HG03558 (cell line): ENCODE measurements at regions not wholly inside any gene's neighbourhood (a gene's known extent, or its start where the extent isn't known, plus 50 kb on each side); places are given as distances from the start of the nearest gene placed in this dataset.
"Not testable (repeated sequence)": the region's sequence is repeated elsewhere in the genome, so short reads cannot be mapped to it uniquely, and the experiment has no call there.

Experiments used
- ATAC-seq: cut with Tn5 transposase; IDR thresholded peaks from one replicate; pipeline ENCODE4 v1.9.1; 2021; ENCODE audit warnings: moderate number of reproducible peaks; ENCODE audit not compliant: unreplicated experiment; ENCODE audit errors: extremely low read depth

GRCh38 chr2:3039188-3040065 lies 338.2 kb downstream of the EIPR1 start:
- no peak for ATAC-seq

GRCh38 chr2:3038636-3039035 lies 339.0 kb downstream of the EIPR1 start:
- no peak for ATAC-seq

GRCh38 chr2:3037196-3038194 lies 340.1 kb downstream of the EIPR1 start:
- ATAC-seq: no peak

- no peak for ATAC-seq
These were observed 341.0 kb downstream of the EIPR1 start for GRCh38 chr2:3036432-3037125.

GRCh38 chr2:3035385-3036050 lies 342.1 kb downstream of the EIPR1 start:
- no peak for ATAC-seq

GRCh38 chr2:3034856-3035255 lies 342.8 kb downstream of the EIPR1 start:
- no peak for ATAC-seq

GRCh38 chr2:3034396-3034795 lies 343.2 kb downstream of the EIPR1 start:
- no peak for ATAC-seq

- no peak for ATAC-seq
These were observed 344.3 kb downstream of the EIPR1 start for GRCh38 chr2:3033315-3033714.

GRCh38 chr2:3030791-3031190 lies 346.8 kb downstream of the EIPR1 start:
- not testable (repeated sequence) for ATAC-seq

GRCh38 chr2:3025984-3026383 lies 351.6 kb downstream of the EIPR1 start:
- no peak for ATAC-seq

GRCh38 chr2:3025261-3025660 lies 352.4 kb downstream of the EIPR1 start:
- no peak for ATAC-seq

GRCh38 chr2:3024401-3024935 lies 353.1 kb downstream of the EIPR1 start:
- ATAC-seq: no peak

- ATAC-seq: no peak
These were observed 354.1 kb downstream of the EIPR1 start for GRCh38 chr2:3023531-3023930.

- ATAC-seq: no peak
These were observed 354.7 kb downstream of the EIPR1 start for GRCh38 chr2:3022841-3023372.

GRCh38 chr2:3021720-3022119 lies 355.9 kb downstream of the EIPR1 start:
- no peak for ATAC-seq

GRCh38 chr2:3010001-3010400 lies 367.6 kb downstream of the EIPR1 start:
- ATAC-seq: no peak

- ATAC-seq: no peak
These were observed 368.1 kb downstream of the EIPR1 start for GRCh38 chr2:3009483-3009882.

GRCh38 chr2:3009005-3009404 lies 368.6 kb downstream of the EIPR1 start:
- ATAC-seq: no peak

GRCh38 chr2:3008561-3008960 lies 369.1 kb downstream of the EIPR1 start:
- no peak for ATAC-seq
